Fibroblast of villous mesenchyme (primary cell): ENCODE measurements at regions not wholly inside any gene's neighbourhood (a gene's known extent, or its start where the extent isn't known, plus 50 kb on each side); places are given as distances from the start of the nearest gene placed in this dataset.

Experiments
- DNase-seq: peaks from one replicate; pipeline ENCODE4 v3.0.0-alpha.2; 2010; ENCODE audit warnings: low read depth
- H3K4me3 ChIP-seq: 2 replicates; pipeline ENCODE4 v1.5.1; 2011; ENCODE audit warnings: low read depth, mild to moderate bottlenecking, low read length
- CTCF ChIP-seq: IDR thresholded peaks from 2 replicates; pipeline ENCODE4 v1.5.1; 2012; ENCODE audit warnings: low read depth, mild to moderate bottlenecking, low read length; ENCODE audit not compliant: insufficient read depth

DNA sequence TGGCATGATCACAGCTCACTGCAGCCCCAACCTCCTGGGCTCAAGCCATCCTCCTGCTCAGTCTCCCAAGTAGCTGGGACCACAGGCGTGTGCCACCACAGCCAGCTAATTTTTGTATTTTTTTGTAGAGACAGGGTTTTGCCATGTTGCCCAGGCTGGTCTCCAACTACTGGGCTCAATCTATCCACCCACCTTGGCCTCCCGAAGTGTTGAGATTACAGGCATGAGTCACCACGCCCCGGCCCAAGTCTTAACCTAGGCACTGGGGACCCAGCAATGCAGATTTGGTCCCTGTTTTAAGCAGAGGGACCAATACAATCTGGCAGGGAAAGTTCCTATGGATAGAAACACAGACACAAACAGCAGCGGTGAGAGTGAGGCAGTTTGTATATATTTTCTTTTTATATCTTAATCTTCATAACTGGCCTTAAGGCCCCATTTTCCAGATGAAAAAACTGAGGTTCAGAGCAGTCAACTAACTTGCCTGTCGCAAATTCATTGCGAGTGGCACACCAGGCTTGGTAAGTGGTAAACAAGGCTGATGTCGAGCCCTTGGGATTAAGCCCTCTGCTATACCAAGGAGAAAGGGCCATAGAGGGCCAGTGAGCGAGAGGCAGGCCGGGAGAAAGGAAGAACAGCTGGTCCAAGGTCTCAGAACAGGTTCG is 77.8 kb upstream of the TINAGL1 start:
- TF ChIP-seq CTCF = no peak
- no peak overlapping the region for H3K4me3 ChIP-seq
- no peak for DNase-seq

GRCh38 chr1:31501505-31501904 is 74.8 kb upstream of the TINAGL1 start:
- no peak overlapping the region for H3K4me3 ChIP-seq
- no peak for DNase-seq
- peak; percentile 27 for TF ChIP-seq CTCF

DNA sequence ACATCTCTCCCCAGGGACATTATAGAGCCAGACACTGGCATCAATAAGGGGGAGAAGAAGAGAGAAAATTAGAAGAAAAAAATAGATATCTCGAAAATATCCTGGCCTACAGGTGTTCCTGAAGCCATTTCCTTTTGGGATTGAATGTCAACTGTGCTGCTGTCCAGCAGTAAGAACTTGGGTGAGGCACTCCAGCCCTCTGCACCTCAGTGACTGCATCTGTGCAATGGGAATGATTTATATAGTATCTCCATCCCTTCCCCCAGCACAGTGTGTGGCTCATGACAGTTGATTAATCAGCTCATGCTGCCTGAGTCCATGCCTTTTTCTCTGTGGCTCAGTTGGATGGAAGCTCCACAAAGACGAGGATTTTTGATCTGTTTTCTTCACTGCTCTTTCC is 74.1 kb upstream of the TINAGL1 start:
- H3K4me3 ChIP-seq = no peak overlapping the region
- TF ChIP-seq CTCF = no peak
- no peak for DNase-seq

DNA sequence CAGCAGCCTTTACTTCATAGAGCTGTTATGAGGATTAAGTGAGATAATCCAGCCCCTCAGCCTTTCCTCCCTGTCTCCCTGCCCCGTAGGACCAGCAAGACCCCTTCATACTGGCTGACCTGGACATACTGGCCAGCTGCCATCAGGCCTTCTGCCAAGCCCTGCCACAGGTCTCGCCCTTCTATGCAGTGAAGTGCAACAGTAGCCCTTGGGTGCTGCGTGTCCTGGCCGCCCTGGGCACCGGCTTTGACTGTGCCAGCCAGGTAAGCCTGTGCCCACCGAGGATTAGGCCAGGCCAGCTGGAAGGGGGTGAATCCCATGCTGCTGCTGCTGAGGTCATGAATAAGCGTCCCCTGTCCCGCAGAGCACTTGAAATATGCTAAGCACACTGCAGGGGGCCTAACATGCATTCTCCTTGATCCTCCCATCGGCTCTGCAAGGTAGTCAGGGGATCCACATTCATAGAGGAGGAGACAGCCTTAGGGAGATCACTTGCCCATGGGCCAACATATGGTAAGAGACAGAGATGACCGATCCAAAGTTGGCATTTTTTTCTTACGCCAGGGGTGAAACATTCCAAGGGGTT is 73.3 kb upstream of the TINAGL1 start:
- DNase-seq = no peak
- no peak overlapping the region for H3K4me3 ChIP-seq
- TF ChIP-seq CTCF = no peak

DNA sequence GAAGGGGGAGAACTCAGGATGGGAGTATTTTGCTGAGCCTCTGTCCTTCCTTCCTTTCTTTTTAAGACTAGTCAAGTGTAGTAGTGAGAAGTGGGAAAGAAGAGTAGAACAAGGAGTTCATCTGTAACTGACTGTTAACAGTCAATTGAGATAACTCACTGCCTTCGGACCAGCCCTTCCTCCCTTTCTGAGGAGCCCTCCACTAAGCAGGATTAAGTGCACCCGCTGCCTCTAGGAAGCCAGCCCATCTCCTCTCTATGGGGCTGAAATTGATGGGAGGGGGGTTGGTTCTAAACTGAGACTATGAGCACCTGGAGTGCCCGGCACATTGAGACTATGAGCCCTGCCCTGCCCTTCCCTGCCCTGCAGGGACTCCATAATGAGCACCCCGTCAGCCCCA is 72.7 kb upstream of the TINAGL1 start:
- no peak for DNase-seq
- TF ChIP-seq CTCF = no peak
- no peak overlapping the region for H3K4me3 ChIP-seq

DNA sequence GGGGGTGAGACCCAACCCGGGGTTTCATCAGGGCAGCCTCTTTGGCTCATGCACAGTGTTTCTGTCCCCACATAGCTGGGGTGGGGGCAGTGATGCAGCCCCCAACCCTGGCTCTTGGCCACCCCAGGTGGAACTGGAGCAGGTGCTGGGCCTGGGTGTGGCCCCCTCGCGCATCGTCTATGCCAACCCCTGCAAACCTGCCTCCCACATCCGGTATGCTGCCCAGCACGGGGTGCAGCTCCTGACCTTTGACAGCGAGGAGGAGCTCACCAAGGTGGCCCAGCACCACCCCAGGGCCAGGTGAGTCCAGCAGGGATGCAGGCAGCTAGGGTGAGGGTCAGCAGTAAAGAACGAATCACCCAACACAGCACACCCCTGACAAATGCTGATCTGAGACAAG is 72.3 kb upstream of the TINAGL1 start:
- TF ChIP-seq CTCF = no peak
- DNase-seq = no peak
- H3K4me3 ChIP-seq = no peak overlapping the region
